Heart right ventricle (tissue), 16 donors: ENCODE measurements at regions not wholly inside any gene's neighbourhood (a gene's known extent, or its start where the extent isn't known, plus 50 kb on each side); places are given as distances from the start of the nearest gene placed in this dataset.

ENCODE experiments used
- ATAC-seq, 8 donors: fragments of 200-7000 bp; cut with Tn5 transposase; one replicate each; pipeline ENCODE4 v1.9.1; 2020; ENCODE audit warnings: mild to moderate bottlenecking in 8 of 8, moderate library complexity in 8 of 8, moderate number of reproducible peaks in 1 of 8
- DNase-seq, 2 donors: peaks; one replicate each; pipeline ENCODE4 v3.0.0-alpha.2; 2020
- H3K27ac ChIP-seq, 10 donors: fragments of 200-600 bp; sonication (generic) in 2 of 10; one replicate each; pipeline versions ENCODE4 v1.5.0 to v1.8.0; 2020 to 2022; ENCODE audit warnings: mild to moderate bottlenecking in 3 of 10
- H3K27me3 ChIP-seq, 7 donors: fragments of 200-600 bp; one replicate each; pipeline ENCODE4 v1.8.0; 2021 to 2022; ENCODE audit warnings: mild to moderate bottlenecking in 2 of 7
- H3K36me3 ChIP-seq, 9 donors: fragments of 200-600 bp; sonication (generic) in 1 of 9; one replicate each; pipeline versions ENCODE4 v1.5.0 to v1.8.0; 2020 to 2022; ENCODE audit warnings: mild to moderate bottlenecking in 2 of 9
- H3K4me1 ChIP-seq, 9 donors: fragments of 200-600 bp; sonication (generic) in 1 of 9; one replicate each; pipeline versions ENCODE4 v1.5.0 to v1.8.0; 2020 to 2022; ENCODE audit warnings: mild to moderate bottlenecking in 4 of 9
- H3K4me3 ChIP-seq, 10 donors: fragments of 200-600 bp; sonication (generic) in 2 of 10; one replicate each; pipeline versions ENCODE4 v1.5.0 to v1.8.0; 2020 to 2022; ENCODE audit warnings: mild to moderate bottlenecking in 7 of 10, moderate library complexity in 2 of 10
- H3K9me3 ChIP-seq, 11 donors: fragments of 200-600 bp in 10 of 11; sonication (generic) in 2 of 11; one replicate each; pipeline versions ENCODE4 v1.5.0 to v1.8.0; 2013 to 2022; ENCODE audit warnings: mild to moderate bottlenecking in 2 of 11, control low read depth in 1 of 11, moderate library complexity in 1 of 11
- WGBS, 2 donors: extraction: QIAGEN DNeasy Blood & Tissue Kit; methylation state at CpG; one replicate each; pipeline ENCODE4 v1.1.7; 2013; ENCODE audit warnings: inconsistent platforms in 1 of 2; 5-methylcytosine and 5-hydroxymethylcytosine counted together
- intact Hi-C, 10 donors: fragments of 100-400 bp; cut with DNase I; formaldehyde crosslinking; loops; one replicate each; pipeline versions ENCODE4 v1.11.1 to v1.14.2; 2022
- TF ChIP-seq, protein P1 (sequence below), 9 donors: fragments of 200-600 bp; sonication (generic) in 2 of 9; IDR thresholded peaks; one replicate each; pipeline versions ENCODE4 v1.5.0 to v1.8.0; 2021 to 2022; ENCODE audit warnings: antibody characterized with exemption in 9 of 9, mild to moderate bottlenecking in 5 of 9, moderate library complexity in 1 of 9
- donor health status: Arrhythmogenic right ventricular cardiomyopathy.
- donor health status: ischemic (EF 13 %, LVEDD 7.1; RV severe dilation, severe dysfunction).
- donor health status: healthy with polysubstance abuse.
- donor health status: DM: no; HTN: yes; CAD: no.
- donor health status: DM: no; HTN: no; CAD: no.
- donor health status: ischemic (EF 25% LVEDD 6.9; RV normal size, moderate dysfunction).
- donor health status: ischemic (EF 25% LVEDD 5.7; RV mildly dilated, moderate dysfunction).
- donor health status: healthy.
- donor health status: DM: yes; HTN: yes; CAD: no.
- donor health status: Ischemic cardiomyopathy.
- donor health status: ischemic (EF 35%, LVEDD 5.7; RV mildly dilated, moderate dysfunction).
- donor health status: nonischemic (EF 11% LVEDD 7.7; RV severe dilation, severe dysfunction).
- donor health status: DM: yes; HTN: yes; CAD: no.
- donor health status: PGD.
- donor health status: ischemic (EF 29% LVEDD 5.4; RV normal size, mild dysfunction).
- donor health status: nonischemic (EF 23%, LVEDD 6.1; RV moderate dilation, normal function).

DNA sequence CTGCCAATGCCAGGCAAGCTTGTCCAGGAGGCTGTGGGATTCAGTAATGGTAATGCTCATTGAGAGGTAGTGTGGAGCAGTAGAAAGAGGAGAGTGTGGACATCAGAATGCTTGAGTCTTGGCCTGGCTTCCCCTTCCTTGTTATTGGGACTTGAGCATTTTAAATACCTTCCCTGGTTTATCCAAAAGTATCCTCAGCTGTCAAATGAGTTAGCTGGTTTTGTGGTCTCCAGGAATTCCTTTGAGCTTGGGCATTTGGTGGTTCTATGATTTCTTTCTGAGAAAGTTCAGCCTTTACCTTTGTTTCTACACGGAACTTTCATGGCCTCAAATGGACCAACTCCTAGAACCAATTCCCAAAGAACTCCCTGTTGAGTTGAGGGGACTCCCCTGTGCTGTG, 264.3 kb downstream of the PTEN start:
- H3K27me3 ChIP-seq, result no peaks in the 10 kb centered on the region
- WGBS, 2 donors, result 90 to 96% methylated on average over 1 of the region's 1 CpG
- intact Hi-C loops, result no loop called here

DNA sequence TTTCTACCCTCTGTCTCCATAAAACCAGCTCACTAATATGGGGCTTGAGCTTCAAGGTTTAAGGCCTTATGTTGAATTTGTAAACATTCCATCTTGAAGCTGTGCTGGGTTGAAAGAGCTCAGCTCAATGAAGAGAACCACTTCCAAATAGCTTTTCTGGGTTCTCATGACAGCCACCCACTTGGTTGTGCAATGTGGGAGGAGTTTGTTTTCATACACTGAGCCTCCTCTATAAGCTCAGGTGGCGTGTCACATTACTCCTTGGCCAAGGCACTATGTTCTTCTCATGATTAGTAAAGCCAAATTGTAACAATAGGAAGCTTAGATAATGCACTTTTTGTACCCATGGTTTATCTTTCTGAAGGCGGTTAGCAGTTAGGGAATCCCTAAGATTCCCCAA, 265.6 kb downstream of the PTEN start:
- Histone ChIP-seq H3K4me3 (no peak overlapping the region), H3K36me3 (no peaks in the 10 kb centered on the region), H3K4me1 (peaks cover 0 to 11% (median 0%) of the 10 kb centered on the region in 9 donors), H3K27ac (no peak overlapping the region), H3K27me3 (no peaks in the 10 kb centered on the region), H3K9me3 (no peaks in the 10 kb centered on the region)
- DNase-seq, result no peak
- ATAC-seq, result no peak
- TF ChIP-seq, protein P1, sequence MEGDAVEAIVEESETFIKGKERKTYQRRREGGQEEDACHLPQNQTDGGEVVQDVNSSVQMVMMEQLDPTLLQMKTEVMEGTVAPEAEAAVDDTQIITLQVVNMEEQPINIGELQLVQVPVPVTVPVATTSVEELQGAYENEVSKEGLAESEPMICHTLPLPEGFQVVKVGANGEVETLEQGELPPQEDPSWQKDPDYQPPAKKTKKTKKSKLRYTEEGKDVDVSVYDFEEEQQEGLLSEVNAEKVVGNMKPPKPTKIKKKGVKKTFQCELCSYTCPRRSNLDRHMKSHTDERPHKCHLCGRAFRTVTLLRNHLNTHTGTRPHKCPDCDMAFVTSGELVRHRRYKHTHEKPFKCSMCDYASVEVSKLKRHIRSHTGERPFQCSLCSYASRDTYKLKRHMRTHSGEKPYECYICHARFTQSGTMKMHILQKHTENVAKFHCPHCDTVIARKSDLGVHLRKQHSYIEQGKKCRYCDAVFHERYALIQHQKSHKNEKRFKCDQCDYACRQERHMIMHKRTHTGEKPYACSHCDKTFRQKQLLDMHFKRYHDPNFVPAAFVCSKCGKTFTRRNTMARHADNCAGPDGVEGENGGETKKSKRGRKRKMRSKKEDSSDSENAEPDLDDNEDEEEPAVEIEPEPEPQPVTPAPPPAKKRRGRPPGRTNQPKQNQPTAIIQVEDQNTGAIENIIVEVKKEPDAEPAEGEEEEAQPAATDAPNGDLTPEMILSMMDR (IDR thresholded peaks at IDR 0.05), result no peak
- 97 to 100% methylated on average over 2 of the region's 2 CpGs for WGBS, 2 donors
- intact Hi-C loops, result no loop called here

More for the DNA sequence above, 264.3 kb downstream of the PTEN start:
- Histone ChIP-seq H3K36me3 (no peaks in the 10 kb centered on the region), H3K27ac (no peak overlapping the region), H3K9me3 (no peaks in the 10 kb centered on the region), H3K4me3 (no peak overlapping the region), H3K4me1 (peaks cover 0 to 11% (median 0%) of the 10 kb centered on the region in 9 donors)
- ATAC-seq, result no peak
- DNase-seq, result no peak
- TF ChIP-seq, protein P1 (IDR thresholded peaks at IDR 0.05), result no peak

DNA sequence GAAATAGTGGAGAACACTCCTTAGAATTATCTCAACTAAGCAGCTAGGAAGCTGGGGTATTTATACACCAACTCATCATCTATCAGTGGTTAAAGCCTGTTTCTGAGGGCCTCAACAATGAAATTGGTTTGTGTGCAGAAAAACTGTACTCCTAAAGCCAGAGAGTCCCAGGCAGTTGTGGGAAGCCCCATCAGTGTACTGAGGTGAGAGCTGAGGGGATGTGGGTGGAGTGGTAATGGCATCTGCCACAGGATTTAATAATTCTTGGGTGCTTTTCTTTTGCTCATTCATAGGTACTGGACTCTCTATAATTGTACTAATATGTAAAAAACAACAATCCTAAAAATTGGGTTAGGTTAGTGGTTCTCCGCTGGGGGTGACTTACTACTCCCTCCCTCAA, 267.5 kb downstream of the PTEN start:
- DNase-seq (no peak), ATAC-seq (no peak)
- intact Hi-C loops, result no loop called here
- Histone ChIP-seq H3K36me3 (no peaks in the 10 kb centered on the region), H3K4me1 (peaks cover 0 to 11% (median 0%) of the 10 kb centered on the region in 9 donors), H3K27ac (no peak overlapping the region), H3K4me3 (no peak overlapping the region), H3K9me3 (no peaks in the 10 kb centered on the region), H3K27me3 (no peaks in the 10 kb centered on the region)
- 96 to 100% methylated on average over 1 of the region's 1 CpG for WGBS, 2 donors
- TF ChIP-seq, protein P1 (IDR thresholded peaks at IDR 0.05), result no peak

DNA sequence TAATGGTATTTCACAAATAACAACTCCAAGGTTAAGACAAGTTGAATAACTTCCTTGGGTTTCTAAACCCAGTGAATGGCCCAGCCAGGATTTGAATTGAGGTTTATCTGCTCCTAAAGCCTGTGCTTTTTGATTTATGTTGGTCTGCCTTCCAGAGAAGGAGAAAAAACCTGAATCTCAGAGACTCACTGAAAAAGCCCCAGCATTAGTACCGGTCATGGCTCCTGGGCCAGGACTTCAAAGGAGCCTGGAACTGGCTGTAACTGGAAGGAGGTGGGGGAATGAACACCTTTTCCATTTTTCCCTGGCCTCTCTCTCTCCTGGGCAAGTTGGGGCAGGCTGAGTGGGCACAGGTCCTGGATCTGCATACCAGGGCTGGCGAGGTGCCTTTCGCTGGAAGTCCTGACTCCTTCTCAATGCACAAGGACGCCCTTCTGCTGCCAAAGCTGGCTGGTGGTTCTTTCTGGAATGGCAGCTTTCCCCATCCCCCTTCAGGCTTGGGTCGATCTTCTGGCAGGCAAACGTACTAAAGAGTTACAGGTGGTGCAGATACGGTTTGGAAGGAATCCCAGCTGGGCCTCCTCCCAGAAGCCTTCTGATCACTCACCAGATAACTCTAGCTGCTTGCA, 268.2 kb downstream of the PTEN start:
- Histone ChIP-seq H3K4me3 (no peak overlapping the region), H3K9me3 (no peaks in the 10 kb centered on the region), H3K27me3 (no peaks in the 10 kb centered on the region), H3K36me3 (no peaks in the 10 kb centered on the region), H3K27ac (no peak overlapping the region), H3K4me1 (peaks cover 0 to 11% (median 0%) of the 10 kb centered on the region in 9 donors)
- DNase-seq (peak; percentile 34 to 37), ATAC-seq (peak in 3 of 8 donors; percentile 42 to 81 (median 78))
- intact Hi-C loops, result no loop called here
- WGBS, 2 donors, result 50 to 52% methylated on average over 7 of the region's 7 CpGs
- TF ChIP-seq, protein P1 (IDR thresholded peaks at IDR 0.05), result no peak
